GM12878 (cell line): ENCODE measurements at regions not wholly inside any gene's neighbourhood (a gene's known extent, or its start where the extent isn't known, plus 50 kb on each side); places are given as distances from the start of the nearest gene placed in this dataset.

Experiments used
- ATAC-seq: fragments of 200-7000 bp; cut with Tn5 transposase; 3 replicates; pipeline ENCODE4 v1.9.1; 2020; ENCODE audit warnings: mild to moderate bottlenecking, moderate library complexity
- BruUV-seq: library from RNA; stranded (reverse); fragments of 400-500 nt; replicated peaks from 2 replicates; lab custom pipeline; 2021; lab: Mats Ljungman, UMichigan
- CTCF ChIA-PET: fragments of 300-600 bp; sonication (Branson Sonifier 250); formaldehyde crosslinking; extraction: SDS; loops from one replicate; lab custom pipeline; 2021; ENCODE audit warnings: inconsistent platforms; lab: Yijun Ruan, JAX
- POLR2A ChIA-PET: fragments of 350-600 bp; formaldehyde crosslinking; extraction: SDS; loops from one replicate; lab custom pipeline; 2021; ENCODE audit warnings: inconsistent platforms; lab: Charles Lee
- RAD21 ChIA-PET: fragments of 300-600 bp; sonication (Branson Sonifier 250); formaldehyde crosslinking; loops from one replicate; lab custom pipeline; 2023; ENCODE audit warnings: antibody characterized with exemption; ENCODE audit not compliant: unreplicated experiment; lab: Charles Lee
- SMC1A ChIA-PET: fragments of 300-600 bp; sonication (Branson Sonifier 250); formaldehyde crosslinking; loops from one replicate; lab custom pipeline; 2023; ENCODE audit not compliant: unreplicated experiment, uncharacterized antibody; lab: Charles Lee
- DNase-seq: peaks from one replicate; pipeline ENCODE4 v3.0.0-alpha.2; 2011; ENCODE audit warnings: low read depth, low spot score
- FAIRE-seq: peaks from 3 replicates; lab custom pipeline; 2011; peaks lifted over from hg19 to GRCh38; lab: Jason Lieb, UNC
- H2AFZ ChIP-seq: 2 replicates; pipeline ENCODE4 v1.6.0; 2011; ENCODE audit warnings: low read depth, low read length, control low read depth; ENCODE audit not compliant: control insufficient read depth
- H3K27ac ChIP-seq: 2 replicates; pipeline ENCODE4 v1.5.1; 2011; ENCODE audit warnings: control low read depth; ENCODE audit not compliant: control insufficient read depth, insufficient read depth
- H3K27me3 ChIP-seq, 2 experiments: replicated peaks in 1 of 2; 2 replicates each; pipeline versions ENCODE4 v1.6.0 to v1.6.1; 2011; ENCODE audit warnings: low read length in 1 of 2; ENCODE audit not compliant: control insufficient read depth in 2 of 2, insufficient read depth in 2 of 2
- H3K36me3 ChIP-seq, 2 experiments: 2 replicates each; pipeline ENCODE4 v1.5.1; 2011; ENCODE audit warnings: low read length in 1 of 2; ENCODE audit not compliant: control insufficient read depth in 2 of 2, insufficient read depth in 2 of 2
- H3K4me1 ChIP-seq: 2 replicates; pipeline ENCODE4 v1.6.1; 2011; ENCODE audit warnings: mild to moderate bottlenecking, low read length, moderate library complexity, mixed read lengths; ENCODE audit not compliant: control insufficient read depth, insufficient read depth
- H3K4me2 ChIP-seq: 2 replicates; pipeline ENCODE4 v1.6.0; 2011; ENCODE audit warnings: control low read depth; ENCODE audit not compliant: control insufficient read depth, insufficient read depth
- H3K4me3 ChIP-seq: fragments of 200-600 bp; sonication (generic); 2 replicates; pipeline ENCODE4 v1.5.1; 2016
- H3K79me2 ChIP-seq: 2 replicates; pipeline ENCODE4 v1.6.0; 2011; ENCODE audit warnings: low read length; ENCODE audit not compliant: control insufficient read depth, insufficient read depth
- H3K9ac ChIP-seq: 2 replicates; pipeline ENCODE4 v1.8.0; 2011; ENCODE audit warnings: low read length, control low read depth, mixed read lengths; ENCODE audit not compliant: control insufficient read depth, insufficient read depth
- H3K9me3 ChIP-seq: replicated peaks from 3 replicates; pipeline ENCODE4 v1.5.1; 2011; ENCODE audit warnings: mild to moderate bottlenecking, low read length; ENCODE audit not compliant: control insufficient read depth, insufficient read depth
- H4K20me1 ChIP-seq: 2 replicates; pipeline ENCODE4 v1.6.0; 2011; ENCODE audit not compliant: control insufficient read depth, insufficient read depth
- BHLHE40 ChIP-seq, 2 experiments: fragments of 450-650 bp in 1 of 2; IDR thresholded peaks; 2 replicates each; pipeline ENCODE4 v1.6.1; 2011 to 2017; ENCODE audit warnings: low read depth in 2 of 2, borderline replicate concordance in 1 of 2, improper control_type of control experiment in 1 of 2, low read length in 1 of 2, mild to moderate bottlenecking in 1 of 2
- DPF2 ChIP-seq: fragments of 450-650 bp; IDR thresholded peaks from 2 replicates; pipeline ENCODE4 v1.6.1; 2017; ENCODE audit warnings: mild to moderate bottlenecking
- ESRRA ChIP-seq: IDR thresholded peaks from 2 replicates; pipeline ENCODE4 v1.6.1; 2012; ENCODE audit warnings: mild to moderate bottlenecking, low read length, improper control_type of control experiment
- JUNB ChIP-seq: IDR thresholded peaks from 2 replicates; pipeline ENCODE4 v1.6.1; 2016; ENCODE audit warnings: antibody characterized with exemption, mild to moderate bottlenecking
- LARP7 ChIP-seq: fragments of 450-650 bp; IDR thresholded peaks from 2 replicates; pipeline ENCODE4 v1.6.1; 2017; ENCODE audit warnings: mild to moderate bottlenecking
- MEF2A ChIP-seq: IDR thresholded peaks from 2 replicates; pipeline ENCODE4 v1.6.1; 2011; ENCODE audit warnings: low read depth, mild to moderate bottlenecking, low read length, moderate library complexity; ENCODE audit not compliant: insufficient read depth
- MYC ChIP-seq: IDR thresholded peaks from 2 replicates; pipeline ENCODE4 v1.6.1; 2011; ENCODE audit warnings: mild to moderate bottlenecking, low read length, moderate library complexity, inconsistent platforms; ENCODE audit not compliant: insufficient read depth, insufficient replicate concordance, insufficient read length, severe bottlenecking
- NFYB ChIP-seq: IDR thresholded peaks from 2 replicates; pipeline ENCODE4 v1.6.1; 2011; ENCODE audit warnings: low read depth, mild to moderate bottlenecking, low read length, improper control_type of control experiment, moderate library complexity; ENCODE audit not compliant: insufficient read depth
- NR2F1 ChIP-seq: fragments of 450-650 bp; conservative IDR thresholded peaks from 2 replicates; pipeline ENCODE4 v1.6.1; 2017; ENCODE audit warnings: mild to moderate bottlenecking
- PAX5 ChIP-seq: IDR thresholded peaks from 2 replicates; pipeline ENCODE4 v1.6.1; 2011; ENCODE audit warnings: low read depth, low read length, borderline replicate concordance
- PML ChIP-seq: IDR thresholded peaks from 2 replicates; pipeline ENCODE4 v1.6.1; 2012; ENCODE audit warnings: low read length, inconsistent platforms
- POLR2AphosphoS2 ChIP-seq: IDR thresholded peaks from 2 replicates; pipeline ENCODE4 v1.6.1; 2011; ENCODE audit warnings: low read depth, mild to moderate bottlenecking, low read length, improper control_type of control experiment, moderate library complexity
- SREBF2 ChIP-seq: IDR thresholded peaks from 2 replicates; pipeline ENCODE4 v1.6.1; 2012; ENCODE audit warnings: mild to moderate bottlenecking, low read length
- TARDBP ChIP-seq: IDR thresholded peaks from 2 replicates; pipeline ENCODE4 v1.6.1; 2016; ENCODE audit warnings: borderline replicate concordance
- ZBED1 ChIP-seq: IDR thresholded peaks from 2 replicates; pipeline ENCODE4 v1.6.1; 2016; ENCODE audit warnings: borderline replicate concordance
- ZSCAN29 ChIP-seq: fragments of 450-650 bp; IDR thresholded peaks from 2 replicates; pipeline ENCODE4 v1.6.1; 2017; ENCODE audit warnings: mild to moderate bottlenecking, moderate library complexity
- WGBS: methylation state at CpG from one replicate; pipeline ENCODE4 v1.1.6; 2016; ENCODE audit warnings: low lambda C conversion rate; ENCODE audit not compliant: insufficient replicate concordance, insufficient coverage; ENCODE audit errors: missing lambda C conversion rate; 5-methylcytosine and 5-hydroxymethylcytosine counted together
- in situ Hi-C: fragments of 300-500 bp; cut with MboI; formaldehyde crosslinking; loops from 9 replicates; pipeline ENCODE4 v1.14.3; 2018; ENCODE audit warnings: mixed read lengths
- intact Hi-C: fragments of 100-400 bp; cut with micrococcal nuclease; formaldehyde crosslinking; loops from one replicate; pipeline ENCODE4 v1.14.2; 2022; ENCODE audit not compliant: unreplicated experiment
- TF ChIP-seq, protein P1 (sequence below): fragments of 450-650 bp; IDR thresholded peaks from 2 replicates; pipeline ENCODE4 v1.6.1; 2017; ENCODE audit warnings: low read depth, mild to moderate bottlenecking, moderate library complexity
- TF ChIP-seq, protein P2 (sequence below): IDR thresholded peaks from 2 replicates; pipeline ENCODE4 v1.6.1; 2012; ENCODE audit warnings: low read depth, low read length, improper control_type of control experiment
- TF ChIP-seq, protein P3 (sequence below): fragments of 450-650 bp; formaldehyde crosslinking; IDR thresholded peaks from 2 replicates; pipeline ENCODE4 v1.4.0; 2022; ENCODE audit warnings: mild to moderate bottlenecking, moderate library complexity

DNA sequence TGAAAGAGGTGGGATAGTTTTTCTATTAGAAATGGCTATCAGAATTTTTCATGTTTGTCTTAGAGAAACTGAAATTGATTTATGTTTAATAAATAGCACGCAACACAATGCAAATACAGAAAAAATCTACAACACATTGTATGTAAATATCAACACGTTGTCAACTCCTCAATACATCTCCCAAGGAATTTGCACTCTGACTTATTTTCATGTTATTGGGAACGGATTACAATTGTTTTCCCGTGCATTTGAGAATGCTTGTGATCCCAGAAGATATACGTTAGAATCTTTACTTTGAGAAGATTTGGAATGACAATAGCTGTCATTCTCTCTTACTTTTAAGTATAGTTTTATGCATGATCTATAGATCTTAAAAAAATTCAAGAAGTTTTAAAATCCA lies 313.8 kb upstream of the AKR1E2 start:
- Histone ChIP-seq H3K4me2 (no peak overlapping the region), H3K79me2 (no peaks in the 10 kb centered on the region), H2AFZ (no peak overlapping the region), H4K20me1 (no peaks in the 10 kb centered on the region), H3K4me3 (no peak overlapping the region), H3K27ac (no peak overlapping the region), H3K9me3 (no peaks in the 10 kb centered on the region), H3K27me3 (no peaks in the 10 kb centered on the region), H3K36me3 (no peaks in the 10 kb centered on the region), H3K9ac (no peak overlapping the region), H3K4me1 (peaks cover 9% of the 10 kb centered on the region)
- SMC1A ChIA-PET = interaction anchor here (1.5 kb wide), 1 partner anchor 146 kb away, joined by 3 read pairs; no protein-coding TSS in a partner anchor
- no TSS peak for BruUV-seq
- 58% methylated on average over 5 of the region's 5 CpGs for WGBS
- RAD21 ChIA-PET = no interaction called here
- POLR2A ChIA-PET = no interaction called here
- in situ Hi-C loops (no loop called here), intact Hi-C loops (no loop called here)
- TF ChIP-seq POLR2AphosphoS2 (no peak), MEF2A (no peak), TARDBP (no peak), NR2F1 (no peak), PML (no peak), NFYB (no peak), ESRRA (no peak), ZBED1 (no peak), DPF2 (no peak), ZSCAN29 (no peak), LARP7 (no peak), JUNB (no peak), MYC (no peak), PAX5 (no peak), SREBF2 (no peak), BHLHE40 (IDR thresholded peaks at IDR 0.05; ENCODE audit: borderline replicate concordance in 1 of 2, low read depth in 2 of 2, low read length in 1 of 2) (no peak)
- TF ChIP-seq, protein P1, sequence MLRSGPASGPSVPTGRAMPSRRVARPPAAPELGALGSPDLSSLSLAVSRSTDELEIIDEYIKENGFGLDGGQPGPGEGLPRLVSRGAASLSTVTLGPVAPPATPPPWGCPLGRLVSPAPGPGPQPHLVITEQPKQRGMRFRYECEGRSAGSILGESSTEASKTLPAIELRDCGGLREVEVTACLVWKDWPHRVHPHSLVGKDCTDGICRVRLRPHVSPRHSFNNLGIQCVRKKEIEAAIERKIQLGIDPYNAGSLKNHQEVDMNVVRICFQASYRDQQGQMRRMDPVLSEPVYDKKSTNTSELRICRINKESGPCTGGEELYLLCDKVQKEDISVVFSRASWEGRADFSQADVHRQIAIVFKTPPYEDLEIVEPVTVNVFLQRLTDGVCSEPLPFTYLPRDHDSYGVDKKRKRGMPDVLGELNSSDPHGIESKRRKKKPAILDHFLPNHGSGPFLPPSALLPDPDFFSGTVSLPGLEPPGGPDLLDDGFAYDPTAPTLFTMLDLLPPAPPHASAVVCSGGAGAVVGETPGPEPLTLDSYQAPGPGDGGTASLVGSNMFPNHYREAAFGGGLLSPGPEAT = no peak
- TF ChIP-seq, protein P2, sequence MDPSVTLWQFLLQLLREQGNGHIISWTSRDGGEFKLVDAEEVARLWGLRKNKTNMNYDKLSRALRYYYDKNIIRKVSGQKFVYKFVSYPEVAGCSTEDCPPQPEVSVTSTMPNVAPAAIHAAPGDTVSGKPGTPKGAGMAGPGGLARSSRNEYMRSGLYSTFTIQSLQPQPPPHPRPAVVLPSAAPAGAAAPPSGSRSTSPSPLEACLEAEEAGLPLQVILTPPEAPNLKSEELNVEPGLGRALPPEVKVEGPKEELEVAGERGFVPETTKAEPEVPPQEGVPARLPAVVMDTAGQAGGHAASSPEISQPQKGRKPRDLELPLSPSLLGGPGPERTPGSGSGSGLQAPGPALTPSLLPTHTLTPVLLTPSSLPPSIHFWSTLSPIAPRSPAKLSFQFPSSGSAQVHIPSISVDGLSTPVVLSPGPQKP = no peak
- TF ChIP-seq, protein P3, sequence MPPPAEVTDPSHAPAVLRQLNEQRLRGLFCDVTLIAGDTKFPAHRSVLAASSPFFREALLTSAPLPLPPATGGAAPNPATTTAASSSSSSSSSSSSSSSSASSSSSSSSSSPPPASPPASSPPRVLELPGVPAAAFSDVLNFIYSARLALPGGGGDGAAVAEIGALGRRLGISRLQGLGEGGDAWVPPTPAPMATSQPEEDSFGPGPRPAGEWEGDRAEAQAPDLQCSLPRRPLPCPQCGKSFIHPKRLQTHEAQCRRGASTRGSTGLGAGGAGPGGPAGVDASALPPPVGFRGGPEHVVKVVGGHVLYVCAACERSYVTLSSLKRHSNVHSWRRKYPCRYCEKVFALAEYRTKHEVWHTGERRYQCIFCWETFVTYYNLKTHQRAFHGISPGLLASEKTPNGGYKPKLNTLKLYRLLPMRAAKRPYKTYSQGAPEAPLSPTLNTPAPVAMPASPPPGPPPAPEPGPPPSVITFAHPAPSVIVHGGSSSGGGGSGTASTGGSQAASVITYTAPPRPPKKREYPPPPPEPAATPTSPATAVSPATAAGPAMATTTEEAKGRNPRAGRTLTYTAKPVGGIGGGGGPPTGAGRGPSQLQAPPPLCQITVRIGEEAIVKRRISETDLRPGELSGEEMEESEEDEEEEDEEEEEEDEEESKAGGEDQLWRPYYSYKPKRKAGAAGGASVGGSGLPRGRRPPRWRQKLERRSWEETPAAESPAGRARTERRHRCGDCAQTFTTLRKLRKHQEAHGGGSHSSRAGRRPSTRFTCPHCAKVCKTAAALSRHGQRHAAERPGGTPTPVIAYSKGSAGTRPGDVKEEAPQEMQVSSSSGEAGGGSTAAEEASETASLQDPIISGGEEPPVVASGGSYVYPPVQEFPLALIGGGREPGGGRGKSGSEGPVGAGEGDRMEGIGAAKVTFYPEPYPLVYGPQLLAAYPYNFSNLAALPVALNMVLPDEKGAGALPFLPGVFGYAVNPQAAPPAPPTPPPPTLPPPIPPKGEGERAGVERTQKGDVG (CRISPR knock-in tag) = no peak
- ATAC-seq (no peak), FAIRE-seq (no peak), DNase-seq (no peak)
- CTCF ChIA-PET = no interaction called here
